ENCODE measurements at regions not wholly inside any gene's neighbourhood (a gene's known extent, or its start where the extent isn't known, plus 50 kb on each side); places are given as distances from the start of the nearest gene placed in this dataset.

- TF ChIP-seq, protein P1, sequence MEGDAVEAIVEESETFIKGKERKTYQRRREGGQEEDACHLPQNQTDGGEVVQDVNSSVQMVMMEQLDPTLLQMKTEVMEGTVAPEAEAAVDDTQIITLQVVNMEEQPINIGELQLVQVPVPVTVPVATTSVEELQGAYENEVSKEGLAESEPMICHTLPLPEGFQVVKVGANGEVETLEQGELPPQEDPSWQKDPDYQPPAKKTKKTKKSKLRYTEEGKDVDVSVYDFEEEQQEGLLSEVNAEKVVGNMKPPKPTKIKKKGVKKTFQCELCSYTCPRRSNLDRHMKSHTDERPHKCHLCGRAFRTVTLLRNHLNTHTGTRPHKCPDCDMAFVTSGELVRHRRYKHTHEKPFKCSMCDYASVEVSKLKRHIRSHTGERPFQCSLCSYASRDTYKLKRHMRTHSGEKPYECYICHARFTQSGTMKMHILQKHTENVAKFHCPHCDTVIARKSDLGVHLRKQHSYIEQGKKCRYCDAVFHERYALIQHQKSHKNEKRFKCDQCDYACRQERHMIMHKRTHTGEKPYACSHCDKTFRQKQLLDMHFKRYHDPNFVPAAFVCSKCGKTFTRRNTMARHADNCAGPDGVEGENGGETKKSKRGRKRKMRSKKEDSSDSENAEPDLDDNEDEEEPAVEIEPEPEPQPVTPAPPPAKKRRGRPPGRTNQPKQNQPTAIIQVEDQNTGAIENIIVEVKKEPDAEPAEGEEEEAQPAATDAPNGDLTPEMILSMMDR (IDR thresholded peaks at IDR 0.05; ENCODE audit: control insufficient read depth, extremely low read depth, insufficient read depth): no peak
- no peak for DNase-seq (ENCODE audit: low read depth)
These were observed 89.2 kb upstream of the MARCKS start for GRCh38 chr6:113767985-113768384.

DNA sequence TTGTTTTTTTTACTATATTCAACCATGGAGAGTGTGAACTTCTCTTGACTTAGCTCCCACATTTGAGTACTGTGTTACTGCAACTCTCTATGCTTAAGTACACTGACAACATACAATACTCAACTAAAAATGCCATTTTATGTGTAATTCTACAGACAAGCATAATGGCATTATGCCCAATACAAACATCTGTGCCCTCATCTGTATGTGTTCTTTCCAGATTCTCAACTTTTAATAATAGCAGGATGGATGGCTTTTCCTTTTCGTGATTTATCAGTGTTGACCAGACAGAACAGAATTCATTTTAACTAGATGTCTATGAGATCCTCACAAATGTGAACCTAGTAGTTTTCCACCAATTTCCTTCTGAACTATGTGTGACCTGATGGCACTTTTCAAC lies 84.2 kb upstream of the MARCKS start:
- no peak overlapping the region for H3K4me3 ChIP-seq (ENCODE audit: low read depth, low read length)
- TF ChIP-seq, protein P1 (IDR thresholded peaks at IDR 0.05; ENCODE audit: control insufficient read depth, extremely low read depth, insufficient read depth): no peak
- DNase-seq (ENCODE audit: low read depth): no peak

More at GRCh38 chr6:113767985-113768384, 89.2 kb upstream of the MARCKS start:
- H3K4me3 ChIP-seq (ENCODE audit: low read depth, low read length): no peak overlapping the region

GRCh38 chr6:113774127-113774825 lies 82.9 kb upstream of the MARCKS start:
- no peak for DNase-seq (ENCODE audit: low read depth)
- no peak overlapping the region for H3K4me3 ChIP-seq (ENCODE audit: low read depth, low read length)
- TF ChIP-seq, protein P1 (IDR thresholded peaks at IDR 0.05; ENCODE audit: control insufficient read depth, extremely low read depth, insufficient read depth): no peak

GRCh38 chr6:113776998-113777397 lies 80.1 kb upstream of the MARCKS start:
- H3K4me3 ChIP-seq (ENCODE audit: low read depth, low read length): no peak overlapping the region
- DNase-seq (ENCODE audit: low read depth): no peak
- TF ChIP-seq, protein P1 (IDR thresholded peaks at IDR 0.05; ENCODE audit: control insufficient read depth, extremely low read depth, insufficient read depth): no peak

- no peak overlapping the region for H3K4me3 ChIP-seq (ENCODE audit: low read depth, low read length)
These were observed 79.5 kb upstream of the MARCKS start for GRCh38 chr6:113777601-113778000.

DNA sequence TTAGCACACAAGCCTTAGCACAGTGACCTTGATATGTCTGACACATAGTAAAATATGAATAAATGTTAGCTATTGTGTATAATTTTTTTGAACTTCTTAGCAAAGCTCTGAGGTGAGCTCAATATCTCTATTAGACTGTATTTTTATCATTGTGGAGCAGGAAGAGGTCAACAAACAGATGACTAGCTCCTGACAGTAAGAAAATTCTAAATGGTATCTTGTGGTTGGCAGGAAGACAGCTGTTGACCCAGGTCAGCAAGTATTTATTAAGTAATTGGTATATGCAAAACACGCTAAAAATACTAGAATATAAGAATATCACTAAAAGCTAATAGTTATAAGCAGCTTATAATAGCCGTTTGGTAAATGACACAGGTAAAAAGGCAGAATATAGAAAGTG lies 77.5 kb upstream of the MARCKS start:
- TF ChIP-seq, protein P1 (IDR thresholded peaks at IDR 0.05; ENCODE audit: control insufficient read depth, extremely low read depth, insufficient read depth): no peak
- no peak overlapping the region for H3K4me3 ChIP-seq (ENCODE audit: low read depth, low read length)
- no peak for DNase-seq (ENCODE audit: low read depth)

More at GRCh38 chr6:113777601-113778000, 79.5 kb upstream of the MARCKS start:
- no peak for DNase-seq (ENCODE audit: low read depth)
- TF ChIP-seq, protein P1 (IDR thresholded peaks at IDR 0.05; ENCODE audit: control insufficient read depth, extremely low read depth, insufficient read depth): no peak

DNA sequence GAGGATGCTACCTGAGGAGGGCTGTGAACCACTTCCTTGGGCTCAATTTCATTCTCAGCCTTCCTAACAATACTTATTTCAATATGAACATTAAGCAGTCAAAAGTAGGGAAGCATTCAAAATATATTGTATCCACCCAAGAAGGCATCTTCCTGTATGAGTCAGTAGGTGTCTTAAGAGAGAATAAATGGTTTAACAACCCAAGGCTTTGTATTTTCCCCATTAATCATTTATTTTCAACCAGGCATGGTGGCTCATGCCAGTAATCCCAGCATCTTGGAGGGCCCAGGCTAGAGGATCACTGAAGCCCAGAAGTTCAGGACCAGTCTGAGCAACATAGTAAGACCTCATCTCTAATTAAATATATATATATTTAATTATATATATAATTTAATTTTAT lies 74.5 kb upstream of the MARCKS start:
- no peak overlapping the region for H3K4me3 ChIP-seq (ENCODE audit: low read depth, low read length)
- TF ChIP-seq, protein P1 (IDR thresholded peaks at IDR 0.05; ENCODE audit: control insufficient read depth, extremely low read depth, insufficient read depth): no peak
- no peak for DNase-seq (ENCODE audit: low read depth)
